ENCODE measurements at regions not wholly inside any gene's neighbourhood (a gene's known extent, or its start where the extent isn't known, plus 50 kb on each side); places are given as distances from the start of the nearest gene placed in this dataset.

- H3K27ac Mint-ChIP-seq, result no peak overlapping the region
- ChIA-PET POLR2A (no interaction called here), CTCF (no interaction called here)
- Histone ChIP-seq H3K9me3 (ENCODE audit: control insufficient read depth in 2 of 3, low read length in 3 of 3) (peaks cover 0 to 7% (median 0%) of the 10 kb centered on the region in 3 experiments), H3K36me3 (ENCODE audit: control insufficient read depth in 2 of 3, insufficient read depth in 3 of 3, low read length in 3 of 3) (no peaks in the 10 kb centered on the region), H3K27me3 (ENCODE audit: control insufficient read depth in 2 of 2, insufficient read depth in 2 of 2, low read length in 2 of 2) (no peaks in the 10 kb centered on the region), H3K27ac (ENCODE audit: low read depth, low read length) (no peak overlapping the region), H3K4me1 (ENCODE audit: control insufficient read depth in 2 of 2, insufficient read depth in 2 of 2, low read length in 2 of 2) (no peaks in the 10 kb centered on the region), H3K4me3 (ENCODE audit: low read length) (no peak overlapping the region)
- DNase-seq (no peak), ATAC-seq (no peak)
- intact Hi-C loops (cut with micrococcal nuclease), result no loop called here
- H3K36me3 Mint-ChIP-seq, result peaks cover 0 to 9% (median 0%) of the 10 kb centered on the region in 5 donors
- H3K27me3 Mint-ChIP-seq, result peaks cover 2 to 45% (median 36%) of the 10 kb centered on the region in 5 donors
- H3K4me3 Mint-ChIP-seq, result no peak overlapping the region
- H3K9me3 Mint-ChIP-seq, result peaks cover 8 to 26% (median 12%) of the 10 kb centered on the region in 11 donors
- no peaks in the 10 kb centered on the region for H3K4me1 Mint-ChIP-seq
These were observed 66.0 kb upstream of the ADRA2C start for GRCh38 chr4:3700223-3700622.

DNA sequence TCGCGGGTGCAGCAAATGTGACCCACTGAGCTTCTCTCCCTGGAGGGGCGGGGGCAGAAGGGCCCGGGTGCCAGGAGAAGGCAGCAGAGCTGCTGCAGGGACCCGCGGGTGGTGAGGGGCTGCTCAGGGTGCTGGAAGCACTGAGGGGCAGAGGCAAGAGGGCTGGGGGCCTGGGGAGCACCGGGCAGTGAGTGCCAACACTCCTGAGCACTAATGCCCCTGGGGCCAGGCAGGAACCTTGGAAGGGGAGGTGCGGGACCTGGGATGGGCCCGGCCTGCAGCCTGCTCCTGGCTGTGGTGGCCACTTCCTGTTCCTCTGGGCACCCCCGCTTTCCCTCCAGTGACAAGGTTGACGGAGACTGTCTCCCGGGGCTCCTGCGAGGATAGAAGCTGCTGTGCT is 66.5 kb upstream of the ADRA2C start:
- POLR2A ChIA-PET, result no interaction called here
- Mint-ChIP-seq H3K36me3 (peaks cover 0 to 9% (median 0%) of the 10 kb centered on the region in 5 donors), H3K4me1 (no peaks in the 10 kb centered on the region)

DNA sequence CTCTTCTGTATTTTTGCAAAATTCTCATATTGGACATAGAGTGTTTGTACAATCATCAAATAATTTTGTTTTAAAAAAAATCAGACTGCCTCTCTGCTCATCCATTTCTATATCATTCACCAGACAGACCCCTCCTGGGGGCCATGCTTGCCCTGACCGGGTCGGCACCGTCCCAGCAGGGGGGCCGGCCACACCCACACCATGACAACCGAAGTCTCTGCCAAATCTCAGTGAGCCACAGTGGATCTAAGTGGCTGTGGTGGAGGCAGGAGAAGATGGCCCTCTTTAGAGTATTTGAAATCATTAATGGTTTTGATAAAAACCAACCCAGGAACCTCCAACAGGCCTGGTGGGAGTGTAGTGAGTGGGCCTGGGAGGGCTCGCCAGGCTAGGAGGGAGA is 66.9 kb upstream of the ADRA2C start:
- Mint-ChIP-seq H3K4me1 (no peaks in the 10 kb centered on the region), H3K36me3 (peaks cover 0 to 9% (median 0%) of the 10 kb centered on the region in 5 donors), H3K9me3 (peaks cover 8 to 29% (median 12%) of the 10 kb centered on the region in 11 donors), H3K4me3 (no peak overlapping the region), H3K27ac (no peak overlapping the region), H3K27me3 (peaks cover 9 to 47% (median 40%) of the 10 kb centered on the region in 5 donors)
- intact Hi-C loops (cut with micrococcal nuclease), result no loop called here
- Histone ChIP-seq H3K4me3 (ENCODE audit: low read length) (no peak overlapping the region), H3K27me3 (ENCODE audit: control insufficient read depth in 2 of 2, insufficient read depth in 2 of 2, low read length in 2 of 2) (no peaks in the 10 kb centered on the region), H3K9me3 (ENCODE audit: control insufficient read depth in 2 of 3, low read length in 3 of 3) (peaks cover 0 to 7% (median 0%) of the 10 kb centered on the region in 3 experiments), H3K36me3 (ENCODE audit: control insufficient read depth in 2 of 3, insufficient read depth in 3 of 3, low read length in 3 of 3) (no peaks in the 10 kb centered on the region), H3K4me1 (ENCODE audit: control insufficient read depth in 2 of 2, insufficient read depth in 2 of 2, low read length in 2 of 2) (no peaks in the 10 kb centered on the region), H3K27ac (ENCODE audit: low read depth, low read length) (no peak overlapping the region)
- DNase-seq (no peak), ATAC-seq (no peak)
- POLR2A ChIA-PET, result no interaction called here
- CTCF ChIA-PET, result no interaction called here

More for the DNA sequence above, 66.5 kb upstream of the ADRA2C start:
- CTCF ChIA-PET, result no interaction called here
- Mint-ChIP-seq H3K27ac (no peak overlapping the region), H3K9me3 (peaks cover 8 to 29% (median 12%) of the 10 kb centered on the region in 11 donors), H3K27me3 (peaks cover 4 to 46% (median 40%) of the 10 kb centered on the region in 5 donors), H3K4me3 (no peak overlapping the region)
- intact Hi-C loops (cut with micrococcal nuclease), result no loop called here
- Histone ChIP-seq H3K4me1 (ENCODE audit: control insufficient read depth in 2 of 2, insufficient read depth in 2 of 2, low read length in 2 of 2) (no peaks in the 10 kb centered on the region), H3K27ac (ENCODE audit: low read depth, low read length) (no peak overlapping the region), H3K9me3 (ENCODE audit: control insufficient read depth in 2 of 3, low read length in 3 of 3) (peaks cover 0 to 7% (median 0%) of the 10 kb centered on the region in 3 experiments), H3K4me3 (ENCODE audit: low read length) (no peak overlapping the region), H3K27me3 (ENCODE audit: control insufficient read depth in 2 of 2, insufficient read depth in 2 of 2, low read length in 2 of 2) (no peaks in the 10 kb centered on the region), H3K36me3 (ENCODE audit: control insufficient read depth in 2 of 3, insufficient read depth in 3 of 3, low read length in 3 of 3) (no peaks in the 10 kb centered on the region)
- no peak for ATAC-seq
- no peak for DNase-seq

DNA sequence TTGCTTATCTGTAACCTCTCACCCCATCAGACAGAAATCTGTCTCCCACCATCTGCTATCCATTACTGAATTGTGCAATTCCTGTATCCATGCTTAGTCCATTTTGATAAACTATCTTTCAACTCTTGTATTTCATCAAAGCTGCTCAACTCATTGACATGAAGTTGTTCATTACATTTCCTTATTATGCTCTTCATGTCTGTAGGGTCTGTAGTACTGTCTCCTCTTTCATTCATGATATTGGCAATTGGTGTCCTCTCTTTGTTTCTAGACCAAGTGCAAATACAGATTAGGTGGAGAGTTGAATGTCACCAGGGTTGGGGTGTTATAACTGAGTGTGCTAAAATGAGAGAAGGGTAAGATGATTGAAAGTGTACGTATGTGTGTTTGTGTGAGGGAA is 69.2 kb upstream of the ADRA2C start:
- no peak for DNase-seq
- H3K4me3 Mint-ChIP-seq, result no peak overlapping the region
- H3K9me3 Mint-ChIP-seq, result peaks cover 8 to 29% (median 12%) of the 10 kb centered on the region in 11 donors
- no peak overlapping the region for H3K4me3 ChIP-seq (ENCODE audit: low read length)
- ChIA-PET CTCF (no interaction called here), POLR2A (no interaction called here)
- no peaks in the 10 kb centered on the region for H3K4me1 Mint-ChIP-seq
- peaks cover 0 to 7% (median 0%) of the 10 kb centered on the region in 3 experiments for H3K9me3 ChIP-seq (ENCODE audit: control insufficient read depth in 2 of 3, low read length in 3 of 3)
- no peak for ATAC-seq
- H3K27me3 ChIP-seq (ENCODE audit: control insufficient read depth in 2 of 2, insufficient read depth in 2 of 2, low read length in 2 of 2), result no peaks in the 10 kb centered on the region
- no peak overlapping the region for H3K27ac Mint-ChIP-seq
- H3K27ac ChIP-seq (ENCODE audit: low read depth, low read length), result no peak overlapping the region
- intact Hi-C loops (cut with micrococcal nuclease), result no loop called here
- peaks cover 0 to 9% (median 0%) of the 10 kb centered on the region in 5 donors for H3K36me3 Mint-ChIP-seq
- peaks cover 7 to 53% (median 33%) of the 10 kb centered on the region in 5 donors for H3K27me3 Mint-ChIP-seq
- no peaks in the 10 kb centered on the region for H3K4me1 ChIP-seq (ENCODE audit: control insufficient read depth in 2 of 2, insufficient read depth in 2 of 2, low read length in 2 of 2)
- no peaks in the 10 kb centered on the region for H3K36me3 ChIP-seq (ENCODE audit: control insufficient read depth in 2 of 3, insufficient read depth in 3 of 3, low read length in 3 of 3)

- intact Hi-C loops (cut with micrococcal nuclease), result no loop called here
- Mint-ChIP-seq H3K4me3 (no peak overlapping the region), H3K36me3 (no peaks in the 10 kb centered on the region), H3K27me3 (peaks cover 0 to 27% (median 7%) of the 10 kb centered on the region in 5 donors), H3K4me1 (no peaks in the 10 kb centered on the region), H3K9me3 (peaks cover 0 to 6% (median 0%) of the 10 kb centered on the region in 11 donors), H3K27ac (no peak overlapping the region)
- DNase-seq, result no peak
- no peak for ATAC-seq
- H3K9me3 ChIP-seq (ENCODE audit: control insufficient read depth in 2 of 3, low read length in 3 of 3), result no peaks in the 10 kb centered on the region
- no peaks in the 10 kb centered on the region for H3K27me3 ChIP-seq (ENCODE audit: control insufficient read depth in 2 of 2, insufficient read depth in 2 of 2, low read length in 2 of 2)
- no peak overlapping the region for H3K27ac ChIP-seq (ENCODE audit: low read depth, low read length)
- H3K36me3 ChIP-seq (ENCODE audit: control insufficient read depth in 2 of 3, insufficient read depth in 3 of 3, low read length in 3 of 3), result no peaks in the 10 kb centered on the region
- ChIA-PET CTCF (no interaction called here), POLR2A (no interaction called here)
- no peak overlapping the region for H3K4me3 ChIP-seq (ENCODE audit: low read length)
- no peaks in the 10 kb centered on the region for H3K4me1 ChIP-seq (ENCODE audit: control insufficient read depth in 2 of 2, insufficient read depth in 2 of 2, low read length in 2 of 2)
These were observed 75.5 kb upstream of the ADRA2C start for GRCh38 chr4:3690551-3691152.

DNA sequence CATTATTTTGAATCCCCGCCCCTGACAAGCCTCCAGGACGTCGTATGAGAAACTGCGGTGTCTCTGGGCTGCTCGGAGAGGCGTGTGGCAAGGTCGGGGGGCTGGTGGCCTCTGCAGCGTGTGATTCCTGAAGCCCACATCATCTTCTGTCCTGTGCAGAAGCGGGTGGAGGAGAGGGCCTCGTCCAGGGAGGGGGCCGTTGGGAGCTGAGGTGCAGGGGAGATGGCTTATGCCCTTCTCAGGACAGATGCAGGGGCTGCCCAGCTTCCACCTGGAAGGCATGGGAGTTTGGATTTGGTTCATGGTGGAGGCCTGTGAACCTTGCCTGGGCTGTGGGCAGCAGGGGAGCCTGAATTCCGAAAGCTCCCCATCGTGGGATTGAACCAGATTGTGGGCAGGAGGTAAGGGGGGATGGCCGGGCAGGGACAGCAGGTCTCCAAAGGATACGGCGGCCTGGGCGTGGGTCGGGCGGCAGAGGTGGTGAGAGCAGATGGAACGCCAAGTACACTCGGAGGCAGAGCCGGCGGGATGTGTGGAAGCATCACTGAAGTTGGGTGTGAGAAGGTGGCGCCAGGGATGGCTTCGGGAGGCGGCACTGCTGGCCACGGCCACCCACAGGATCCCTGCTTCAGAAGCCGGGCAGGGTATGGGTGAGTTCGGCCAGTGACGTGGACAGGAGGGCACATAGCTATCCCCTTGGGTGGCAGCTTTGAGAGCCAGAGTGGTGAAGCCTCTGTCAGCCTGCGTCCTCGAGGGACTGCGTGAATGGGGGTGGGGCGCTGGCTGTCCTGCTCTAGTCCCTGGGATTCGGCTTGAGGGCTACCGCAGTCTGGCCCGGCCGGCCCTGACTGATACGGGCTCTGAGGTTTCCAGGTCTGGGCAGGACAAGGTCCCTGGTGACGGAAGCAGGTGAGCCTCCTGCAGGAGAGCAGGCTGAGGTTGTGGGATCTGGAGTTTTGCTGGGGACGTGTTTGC is 76.3 kb upstream of the ADRA2C start:
- no peaks in the 10 kb centered on the region for H3K27me3 ChIP-seq (ENCODE audit: control insufficient read depth in 2 of 2, insufficient read depth in 2 of 2, low read length in 2 of 2)
- no peak overlapping the region for H3K27ac ChIP-seq (ENCODE audit: low read depth, low read length)
- H3K27ac Mint-ChIP-seq, result no peak overlapping the region
- peaks cover 0 to 22% (median 6%) of the 10 kb centered on the region in 5 donors for H3K27me3 Mint-ChIP-seq
- ATAC-seq, result peak; percentile 31
- intact Hi-C loops (cut with micrococcal nuclease), result no loop called here
- CTCF ChIA-PET, result no interaction called here
- peaks cover 0 to 2% (median 0%) of the 10 kb centered on the region in 11 donors for H3K9me3 Mint-ChIP-seq
- no peaks in the 10 kb centered on the region for H3K36me3 ChIP-seq (ENCODE audit: control insufficient read depth in 2 of 3, insufficient read depth in 3 of 3, low read length in 3 of 3)
- DNase-seq, result no peak
- no peaks in the 10 kb centered on the region for H3K4me1 Mint-ChIP-seq
- H3K4me3 ChIP-seq (ENCODE audit: low read length), result no peak overlapping the region
- no peaks in the 10 kb centered on the region for H3K36me3 Mint-ChIP-seq
- H3K4me1 ChIP-seq (ENCODE audit: control insufficient read depth in 2 of 2, insufficient read depth in 2 of 2, low read length in 2 of 2), result no peaks in the 10 kb centered on the region
- no peaks in the 10 kb centered on the region for H3K9me3 ChIP-seq (ENCODE audit: control insufficient read depth in 2 of 3, low read length in 3 of 3)
- POLR2A ChIA-PET, result no interaction called here
- H3K4me3 Mint-ChIP-seq, result no peak overlapping the region

All from naive thymus-derived CD4-positive, alpha-beta T cell (primary cell).